Thoracic aorta (tissue), 2 donors: ENCODE measurements at regions not wholly inside any gene's neighbourhood (a gene's known extent, or its start where the extent isn't known, plus 50 kb on each side); places are given as distances from the start of the nearest gene placed in this dataset.

Experiments
- ATAC-seq: fragments of 150-250 bp; one replicate; pipeline ENCODE4 v1.8.0; 2017; ENCODE audit warnings: low read depth; ENCODE audit not compliant: insufficient number of reproducible peaks, low FRiP score
- DNase-seq: peaks from one replicate; pipeline ENCODE4 v3.0.0-alpha.2; 2020; ENCODE audit warnings: low spot score
- H3K27ac ChIP-seq, 2 donors: fragments of 200-600 bp; sonication (generic); 1 replicate in 1 of 2; 2 replicates in 1 of 2; pipeline ENCODE4 v1.5.1; 2016; ENCODE audit warnings: mild to moderate bottlenecking in 2 of 2, moderate library complexity in 2 of 2
- H3K27me3 ChIP-seq: fragments of 200-600 bp; sonication (generic); replicated peaks from 2 replicates; pipeline ENCODE4 v1.6.0; 2016; ENCODE audit warnings: mild to moderate bottlenecking; ENCODE audit not compliant: insufficient read depth
- H3K36me3 ChIP-seq: fragments of 200-600 bp; sonication (generic); one replicate; pipeline ENCODE4 v1.5.1; 2016
- H3K4me1 ChIP-seq, 2 donors: fragments of 200-600 bp; sonication (generic); 1 replicate in 1 of 2; 2 replicates in 1 of 2; pipeline versions ENCODE4 v1.5.1 to v1.6.0; 2016; ENCODE audit warnings: low read depth in 2 of 2, mild to moderate bottlenecking in 1 of 2; ENCODE audit not compliant: control insufficient read depth in 1 of 2
- H3K4me3 ChIP-seq: fragments of 200-600 bp; sonication (generic); 2 replicates; pipeline ENCODE4 v1.5.1; 2016; ENCODE audit warnings: mild to moderate bottlenecking
- H3K9me3 ChIP-seq: fragments of 200-600 bp; sonication (generic); 2 replicates; pipeline ENCODE4 v1.5.1; 2016
- CTCF ChIP-seq: fragments of 200-600 bp; sonication (generic); IDR thresholded peaks from one replicate; pipeline ENCODE4 v1.5.1; 2019; ENCODE audit warnings: antibody characterized with exemption

GRCh38 chr5:110339399-110339798 is 387.1 kb downstream of the TMEM232 start:
- DNase-seq (no peak), ATAC-seq (no peak)
- H3K4me1 ChIP-seq = peaks cover 4 to 31% of the 10 kb centered on the region in 2 donors

GRCh38 chr5:110341836-110342235 is 384.6 kb downstream of the TMEM232 start:
- Histone ChIP-seq H3K4me1 (peaks cover 10 to 45% of the 10 kb centered on the region in 2 donors), H3K27ac (no peak overlapping the region), H3K36me3 (no peaks in the 10 kb centered on the region), H3K27me3 (no peaks in the 10 kb centered on the region), H3K4me3 (no peak overlapping the region), H3K9me3 (no peaks in the 10 kb centered on the region)
- ATAC-seq (no peak), DNase-seq (no peak)
- no peak for TF ChIP-seq CTCF

More at GRCh38 chr5:110339399-110339798, 387.1 kb downstream of the TMEM232 start:
- H3K4me3 ChIP-seq = no peak overlapping the region
- no peak for TF ChIP-seq CTCF
- H3K36me3 ChIP-seq = no peaks in the 10 kb centered on the region
- no peaks in the 10 kb centered on the region for H3K27me3 ChIP-seq
- H3K9me3 ChIP-seq = no peaks in the 10 kb centered on the region
- H3K27ac ChIP-seq = no peak overlapping the region

- Histone ChIP-seq H3K9me3 (no peaks in the 10 kb centered on the region), H3K4me1 (peaks cover 10 to 49% of the 10 kb centered on the region in 2 donors), H3K27ac (no peak overlapping the region), H3K4me3 (no peak overlapping the region), H3K27me3 (no peaks in the 10 kb centered on the region), H3K36me3 (no peaks in the 10 kb centered on the region)
- no peak for DNase-seq
- ATAC-seq = no peak
- no peak for TF ChIP-seq CTCF
Observed at GRCh38 chr5:110342683-110343082, 383.8 kb downstream of the TMEM232 start.

GRCh38 chr5:110343616-110344015 is 382.9 kb downstream of the TMEM232 start:
- Histone ChIP-seq H3K36me3 (no peaks in the 10 kb centered on the region), H3K4me1 (peaks cover 10 to 49% of the 10 kb centered on the region in 2 donors), H3K4me3 (no peak overlapping the region), H3K9me3 (no peaks in the 10 kb centered on the region), H3K27me3 (no peaks in the 10 kb centered on the region), H3K27ac (no peak overlapping the region)
- TF ChIP-seq CTCF = no peak
- DNase-seq (no peak), ATAC-seq (no peak)

GRCh38 chr5:110345623-110346022 is 380.8 kb downstream of the TMEM232 start:
- H3K36me3 ChIP-seq = no peaks in the 10 kb centered on the region
- H3K27ac ChIP-seq = no peak overlapping the region
- ATAC-seq (no peak), DNase-seq (no peak)
- H3K27me3 ChIP-seq = no peaks in the 10 kb centered on the region
- H3K9me3 ChIP-seq = no peaks in the 10 kb centered on the region
- H3K4me1 ChIP-seq = peaks cover 6 to 45% of the 10 kb centered on the region in 2 donors
- no peak overlapping the region for H3K4me3 ChIP-seq
- no peak for TF ChIP-seq CTCF
